Stimulated activated CD4-positive, alpha-beta T cell treated with anti-CD3 and anti-CD28 coated beads, Interleukin-15, amount 100 ng/mL, for 24 hours (primary cell): ENCODE measurements at regions not wholly inside any gene's neighbourhood (a gene's known extent, or its start where the extent isn't known, plus 50 kb on each side); places are given as distances from the start of the nearest gene placed in this dataset.
"Not testable (repeated sequence)": the region's sequence is repeated elsewhere in the genome, so short reads cannot be mapped to it uniquely, and the experiment has no call there.

Experiments used
- DNase-seq: peaks from one replicate; pipeline ENCODE4 v3.0.0-alpha.2; 2020

- DNase-seq: not testable (repeated sequence)
Observed at GRCh38 chr3:139116631-139117030, 71.9 kb upstream of the PRR23C start.

DNA sequence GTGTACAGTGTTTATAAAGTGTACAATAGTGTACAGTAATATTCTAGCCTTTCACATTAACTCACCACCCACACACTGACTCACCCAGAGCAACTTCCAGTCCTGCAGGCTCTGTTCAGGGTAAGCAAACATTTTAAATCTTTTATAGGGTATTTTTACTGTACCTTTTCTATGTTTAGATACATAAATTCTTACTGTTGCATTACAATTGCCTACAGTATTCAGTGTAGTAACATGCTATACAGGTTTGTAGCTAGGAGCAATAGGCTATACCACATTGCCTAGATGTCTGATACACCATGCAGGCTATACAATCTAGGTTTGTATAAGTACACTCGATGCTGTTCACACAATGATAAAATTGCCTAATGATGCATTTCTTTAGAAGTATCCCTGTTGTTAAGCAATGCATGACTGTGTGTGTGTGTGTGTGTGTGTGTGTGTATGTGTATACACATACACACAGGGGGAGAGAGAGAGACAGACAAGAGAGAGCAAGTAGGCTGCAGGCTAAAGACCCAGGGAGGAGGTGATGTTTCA, 72.5 kb upstream of the PRR23C start:
- peak; percentile 30 for DNase-seq

DNA sequence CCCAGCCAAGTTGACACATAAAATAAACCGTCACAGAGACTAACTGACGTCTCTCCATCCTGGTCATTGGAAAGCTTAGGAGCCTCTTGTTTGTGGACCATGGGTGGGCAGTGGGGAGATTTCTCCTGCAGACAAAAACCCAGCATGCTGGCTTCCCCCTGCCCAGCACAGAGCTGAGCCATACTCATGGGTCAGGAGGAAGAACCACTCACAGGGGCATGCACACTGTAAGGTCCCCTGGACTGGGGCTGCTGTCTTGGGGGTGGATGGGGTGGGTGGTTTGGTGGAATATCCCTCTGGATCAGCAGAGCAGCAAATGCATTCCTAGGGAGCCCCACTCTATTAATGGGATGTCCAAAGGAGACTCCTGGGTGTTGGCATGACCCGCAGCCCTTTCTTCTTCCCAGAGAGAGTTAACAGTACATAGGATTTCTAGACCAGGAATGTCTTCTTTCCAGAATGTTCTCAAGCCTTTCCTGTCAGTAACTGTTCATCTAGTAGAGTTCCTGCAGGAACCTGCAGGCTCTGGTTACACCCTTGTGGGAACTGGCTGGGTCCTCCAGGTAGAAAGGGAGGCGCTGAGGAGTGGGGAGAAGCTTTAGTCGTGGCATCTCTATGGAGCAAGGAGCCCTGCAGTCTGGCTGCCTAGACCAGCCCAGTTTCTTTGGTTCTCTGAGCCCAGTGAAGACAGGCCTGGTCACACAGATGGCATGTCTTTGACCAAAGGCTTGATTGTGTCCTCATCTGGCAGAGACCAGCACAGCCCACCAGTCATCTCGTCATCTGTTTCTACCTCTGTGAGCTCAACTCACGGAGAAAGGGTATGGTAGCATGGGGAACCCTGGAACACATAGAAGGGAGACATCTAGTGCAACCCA, 73.4 kb upstream of the PRR23C start:
- DNase-seq: no peak

- DNase-seq: no peak
Observed at GRCh38 chr3:139118835-139119234, 74.1 kb upstream of the PRR23C start.

GRCh38 chr3:139119331-139120025, 74.8 kb upstream of the PRR23C start:
- no peak for DNase-seq

- DNase-seq: no peak
Observed at GRCh38 chr3:139120086-139121056, 75.7 kb upstream of the PRR23C start.

GRCh38 chr3:139121513-139122220, 77.0 kb upstream of the PRR23C start:
- no peak for DNase-seq

- DNase-seq: no peak
Observed at GRCh38 chr3:139122221-139122581, 77.5 kb upstream of the PRR23C start.

DNA sequence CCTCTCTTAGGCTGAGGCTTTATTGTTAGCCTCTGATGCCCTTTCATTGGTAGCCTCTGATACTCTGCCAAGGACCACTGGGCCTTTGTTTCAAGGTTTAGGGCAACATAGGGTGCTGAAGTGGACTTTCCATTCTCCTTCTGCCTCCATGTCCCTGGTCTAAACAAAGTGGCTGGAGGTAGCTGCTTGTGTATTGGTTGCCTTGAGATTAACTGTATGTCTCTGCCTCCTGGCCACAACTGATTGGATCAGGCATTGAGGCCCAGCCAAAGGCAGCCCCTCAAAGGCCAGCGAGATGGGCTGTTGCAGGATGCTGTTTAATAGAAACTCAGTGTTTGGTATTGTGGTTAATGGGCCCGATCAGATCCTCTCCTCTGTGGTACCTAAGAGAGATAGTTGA, 77.9 kb upstream of the PRR23C start:
- no peak for DNase-seq

GRCh38 chr3:139123377-139124095, 78.8 kb upstream of the PRR23C start:
- no peak for DNase-seq

- DNase-seq: no peak
Observed at GRCh38 chr3:139124197-139124596, 79.5 kb upstream of the PRR23C start.

DNA sequence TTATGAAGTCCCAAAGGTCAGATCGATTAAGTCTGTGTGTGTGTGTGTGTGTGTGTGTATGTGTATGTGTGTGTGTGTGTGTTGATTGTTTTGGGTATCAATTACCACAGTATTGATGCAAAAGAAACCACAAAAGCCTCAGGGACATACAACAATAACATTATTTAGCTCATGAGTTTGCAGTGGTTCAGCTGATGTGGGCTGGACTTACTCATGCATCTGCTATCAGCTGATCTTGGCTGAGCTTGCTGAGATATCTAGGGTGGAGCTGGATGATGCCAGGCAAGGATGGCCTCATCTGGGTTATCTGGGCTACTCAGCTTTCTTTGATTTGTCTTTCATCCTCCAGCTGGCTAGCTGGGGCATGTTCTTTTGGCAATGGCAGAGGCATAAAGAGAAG, 82.4 kb upstream of the PRR23C start:
- DNase-seq: no peak

GRCh38 chr3:139127629-139128028, 82.9 kb upstream of the PRR23C start:
- not testable (repeated sequence) for DNase-seq

GRCh38 chr3:139128803-139129202, 84.1 kb upstream of the PRR23C start:
- DNase-seq: no peak

DNA sequence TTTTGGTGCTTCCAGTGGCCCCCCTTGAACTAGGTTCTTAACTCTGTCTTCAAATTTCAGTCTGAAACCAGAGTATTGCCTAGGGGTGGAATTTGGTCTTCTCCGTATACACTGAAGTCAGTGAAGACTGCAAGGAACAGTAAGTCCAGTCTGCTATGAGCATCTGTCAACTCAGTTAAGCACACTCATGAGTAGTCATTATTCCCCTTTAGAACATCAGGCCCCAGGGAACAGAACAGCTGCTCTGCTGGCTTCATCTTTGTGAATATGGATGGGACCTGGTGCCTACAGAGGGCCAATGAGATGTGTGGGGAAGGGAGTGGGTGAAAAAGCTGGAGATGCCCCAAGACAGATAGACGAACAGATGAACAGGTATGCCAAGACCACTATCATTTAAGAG, 85.2 kb upstream of the PRR23C start:
- no peak for DNase-seq

GRCh38 chr3:139130390-139131140, 85.9 kb upstream of the PRR23C start:
- DNase-seq: no peak

- DNase-seq: no peak
Observed at GRCh38 chr3:139131951-139132350, 87.3 kb upstream of the PRR23C start.

DNA sequence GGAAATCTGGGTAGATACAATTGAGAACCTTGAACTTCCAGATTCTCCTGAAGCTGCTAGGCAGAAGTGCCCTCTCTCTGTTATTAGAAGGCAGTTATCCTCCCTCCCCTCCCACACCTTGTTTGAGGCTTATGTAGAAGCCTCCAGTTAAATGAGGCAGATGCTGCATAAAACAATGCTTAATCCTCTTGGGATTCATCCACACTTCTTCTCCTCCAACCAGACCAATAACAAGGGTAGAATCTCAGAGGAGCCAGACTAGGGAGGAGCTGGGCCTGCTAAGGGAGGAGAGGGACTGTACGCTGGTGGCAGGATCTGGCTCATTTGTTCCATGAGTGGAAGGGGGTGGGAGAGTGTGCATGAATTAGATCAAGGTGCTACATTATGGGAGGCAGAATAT, 88.3 kb upstream of the PRR23C start:
- DNase-seq: no peak

- no peak for DNase-seq
Observed at GRCh38 chr3:139134678-139135372, 90.1 kb upstream of the PRR23C start.

DNA sequence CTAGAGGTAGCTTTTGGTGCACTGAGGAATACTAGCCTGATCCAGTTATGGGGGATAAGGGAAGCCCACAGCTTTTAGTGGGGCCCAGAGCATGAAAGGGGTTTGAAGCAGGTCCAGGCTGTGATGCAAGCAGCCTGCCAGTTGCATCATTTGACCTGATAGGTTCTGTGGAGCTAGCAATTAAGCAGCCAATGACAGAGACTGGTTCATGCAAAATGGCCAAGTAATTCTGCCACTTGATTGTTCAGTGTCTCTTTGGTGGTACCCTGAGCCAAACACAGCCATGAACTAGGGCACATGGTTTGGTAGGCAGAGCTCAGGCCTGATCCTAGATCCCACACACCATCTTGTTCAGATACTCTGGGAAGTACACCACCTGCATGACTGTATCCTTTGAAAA, 91.0 kb upstream of the PRR23C start:
- no peak for DNase-seq
